GM19025 (cell line): ENCODE measurements at regions not wholly inside any gene's neighbourhood (a gene's known extent, or its start where the extent isn't known, plus 50 kb on each side); places are given as distances from the start of the nearest gene placed in this dataset.
"Not testable (repeated sequence)": the region's sequence is repeated elsewhere in the genome, so short reads cannot be mapped to it uniquely, and the experiment has no call there.

Experiments used
- ATAC-seq: cut with Tn5 transposase; IDR thresholded peaks from one replicate; pipeline ENCODE4 v1.9.1; 2021; ENCODE audit warnings: mild to moderate bottlenecking, low read depth, moderate library complexity; ENCODE audit not compliant: unreplicated experiment

- no peak for ATAC-seq
Observed at GRCh38 chr7:67655168-67655567, 658.5 kb downstream of the TYW1 start.

DNA sequence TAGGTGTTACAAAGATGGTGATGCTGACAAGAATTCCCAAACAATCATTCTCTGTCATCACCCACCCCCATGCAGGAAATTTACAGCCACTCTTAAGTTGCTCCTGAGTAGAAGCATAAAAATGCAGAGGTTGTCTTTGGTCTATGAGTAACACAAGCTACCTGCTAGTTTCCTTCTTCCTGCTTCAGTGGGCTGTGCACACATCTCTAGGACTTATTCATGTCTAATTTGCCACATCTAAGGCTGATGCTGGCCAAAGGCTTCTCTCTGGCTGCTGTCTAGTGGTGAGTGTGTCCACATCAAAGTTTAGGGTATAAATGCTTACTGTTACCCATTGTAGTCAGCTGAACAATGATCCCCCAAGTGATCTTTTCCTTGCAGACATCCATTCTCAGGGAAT, 662.5 kb downstream of the TYW1 start:
- no peak for ATAC-seq

- no peak for ATAC-seq
Observed at GRCh38 chr7:67662804-67663203, 666.2 kb downstream of the TYW1 start.

GRCh38 chr7:67663644-67664043, 667.0 kb downstream of the TYW1 start:
- ATAC-seq, result no peak

GRCh38 chr7:67666359-67666758, 669.7 kb downstream of the TYW1 start:
- ATAC-seq, result not testable (repeated sequence)

GRCh38 chr7:67671006-67671548, 674.4 kb downstream of the TYW1 start:
- ATAC-seq, result no peak

- no peak for ATAC-seq
Observed at GRCh38 chr7:67673861-67674260, 677.2 kb downstream of the TYW1 start.

GRCh38 chr7:67674862-67675261, 678.2 kb downstream of the TYW1 start:
- ATAC-seq, result not testable (repeated sequence)

GRCh38 chr7:67675971-67676370, 679.3 kb downstream of the TYW1 start:
- no peak for ATAC-seq

- ATAC-seq, result no peak
Observed at GRCh38 chr7:67678419-67678818, 681.8 kb downstream of the TYW1 start.

GRCh38 chr7:67683628-67684027, 687.0 kb downstream of the TYW1 start:
- no peak for ATAC-seq

GRCh38 chr7:67690700-67691099, 694.1 kb downstream of the TYW1 start:
- no peak for ATAC-seq

DNA sequence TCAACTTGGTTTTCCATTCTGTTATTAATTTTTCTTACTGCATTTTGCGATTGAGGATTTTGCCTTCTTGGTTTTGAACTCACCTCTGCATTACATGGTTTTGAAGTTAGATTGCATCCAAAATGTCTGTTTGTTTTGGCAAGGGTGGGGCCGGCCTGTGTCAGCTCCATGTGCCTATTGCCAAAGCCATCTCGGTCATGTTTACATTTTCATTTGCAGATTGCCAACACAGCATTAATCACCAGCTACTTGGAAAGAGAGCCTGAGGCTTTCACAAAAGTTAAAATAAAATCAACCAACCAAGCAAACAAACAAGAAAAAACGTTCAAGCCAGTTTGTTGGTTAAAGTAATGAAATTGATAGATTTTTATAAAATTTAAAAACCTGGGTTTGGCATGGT, 695.8 kb downstream of the TYW1 start:
- ATAC-seq, result no peak

- ATAC-seq, result no peak
Observed at GRCh38 chr7:67696124-67696523, 699.5 kb downstream of the TYW1 start.

DNA sequence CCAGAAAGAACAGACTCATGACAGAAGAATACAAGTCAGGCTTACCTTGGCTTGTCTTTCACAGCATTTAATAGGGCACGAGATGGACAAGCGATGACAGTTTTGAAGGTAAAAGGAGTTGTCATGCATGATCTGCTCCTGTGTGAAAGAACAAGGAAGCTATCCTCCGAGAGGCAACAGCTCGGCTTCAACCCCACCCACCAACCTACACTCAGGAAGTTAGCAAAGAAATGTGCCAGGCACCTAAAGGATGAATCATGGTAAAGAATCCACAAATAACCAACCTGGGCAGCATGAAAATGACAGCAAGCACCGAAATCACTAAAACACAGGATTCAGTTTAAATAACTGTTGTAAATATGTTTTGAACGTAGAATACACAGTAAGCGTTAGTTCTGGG, 700.2 kb downstream of the TYW1 start:
- no peak for ATAC-seq

- ATAC-seq, result no peak
Observed at GRCh38 chr7:67698354-67698753, 701.7 kb downstream of the TYW1 start.

DNA sequence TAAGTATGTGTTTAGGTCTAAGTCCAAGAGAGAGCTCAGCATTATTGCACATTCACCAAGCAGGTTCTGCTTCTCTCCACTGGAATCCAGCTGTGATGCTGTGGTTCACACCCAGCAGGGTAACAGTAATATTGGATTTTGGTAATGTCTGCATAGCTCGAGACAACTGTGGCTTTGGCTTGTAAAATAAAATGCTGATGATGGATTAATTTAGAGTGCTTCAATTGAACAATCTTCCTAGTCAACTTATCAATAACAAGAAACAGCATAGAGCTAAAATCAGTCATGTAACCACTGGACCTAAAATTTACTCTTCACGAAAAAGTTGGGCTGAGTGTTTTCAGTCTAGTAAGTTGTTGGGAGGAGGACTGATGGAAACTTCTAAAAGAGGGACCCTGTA, 709.2 kb downstream of the TYW1 start:
- no peak for ATAC-seq

- no peak for ATAC-seq
Observed at GRCh38 chr7:67711706-67712105, 715.1 kb downstream of the TYW1 start.

DNA sequence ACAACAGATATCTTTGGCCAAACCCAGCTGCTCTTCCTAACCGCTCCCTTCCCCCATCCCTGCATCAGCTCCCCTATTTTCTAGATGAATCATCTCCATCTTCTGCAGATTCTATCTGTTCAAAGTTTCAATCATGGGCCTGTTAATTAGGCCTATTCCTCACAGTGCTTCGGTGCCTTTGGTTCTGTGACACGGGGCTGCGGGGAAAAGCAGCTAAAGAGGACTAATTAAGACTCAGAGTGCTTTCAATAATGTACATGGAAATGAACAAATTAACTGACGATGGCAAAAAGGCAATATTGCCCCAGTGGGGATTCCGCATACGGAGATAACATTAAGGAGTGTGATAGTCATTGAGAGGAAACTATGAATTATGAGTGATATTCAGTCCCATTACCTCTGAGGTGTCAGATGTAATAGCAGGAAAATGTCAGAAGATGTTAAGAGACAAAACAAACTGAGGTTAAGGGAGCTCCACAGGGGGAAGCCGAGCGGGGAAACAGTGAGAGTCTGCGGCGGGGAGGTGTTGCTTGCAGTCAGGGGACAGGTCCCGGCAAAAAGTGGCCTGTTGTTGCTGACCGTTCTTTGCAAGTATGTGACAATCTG, 716.9 kb downstream of the TYW1 start:
- ATAC-seq, result no peak

- ATAC-seq, result no peak
Observed at GRCh38 chr7:67716729-67717128, 720.1 kb downstream of the TYW1 start.

DNA sequence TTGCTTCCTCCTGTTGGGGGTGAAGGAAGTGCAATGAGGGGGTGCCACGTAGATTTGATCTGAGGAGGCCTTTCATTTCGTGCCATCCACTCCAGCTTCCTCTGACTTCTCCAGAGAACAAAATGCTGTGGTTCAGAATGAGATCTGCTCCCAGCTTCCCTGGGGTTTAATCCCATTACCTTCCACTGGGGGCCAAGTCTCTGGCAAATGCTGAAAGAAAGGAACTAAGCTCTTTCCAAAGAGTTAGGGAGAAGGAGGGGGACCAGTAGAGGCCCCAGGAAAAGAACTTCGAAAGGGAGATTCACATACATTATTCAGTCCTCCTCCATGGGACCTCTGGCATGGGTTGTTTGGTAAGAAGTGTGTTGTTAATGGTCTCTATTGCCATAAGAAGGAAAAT, 727.0 kb downstream of the TYW1 start:
- no peak for ATAC-seq

DNA sequence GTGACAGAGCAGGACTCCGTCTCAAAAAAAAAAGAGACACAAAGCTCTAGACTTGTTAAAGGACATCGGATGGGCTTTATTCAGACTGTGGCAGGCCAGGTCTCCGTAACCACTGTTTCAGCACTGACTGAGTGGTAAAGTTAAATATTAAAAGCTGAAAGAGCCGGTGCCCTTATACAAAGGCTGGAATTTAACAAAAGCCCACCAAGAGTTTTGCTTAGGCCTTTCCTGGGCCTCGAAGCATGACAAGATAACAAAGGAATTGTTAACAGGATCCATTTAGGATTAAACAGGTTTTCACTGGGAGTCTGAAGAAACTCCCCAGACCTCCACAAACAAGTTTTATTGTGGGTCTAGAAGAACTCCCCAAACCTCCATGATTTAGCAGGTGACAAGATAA, 727.8 kb downstream of the TYW1 start:
- ATAC-seq, result no peak

DNA sequence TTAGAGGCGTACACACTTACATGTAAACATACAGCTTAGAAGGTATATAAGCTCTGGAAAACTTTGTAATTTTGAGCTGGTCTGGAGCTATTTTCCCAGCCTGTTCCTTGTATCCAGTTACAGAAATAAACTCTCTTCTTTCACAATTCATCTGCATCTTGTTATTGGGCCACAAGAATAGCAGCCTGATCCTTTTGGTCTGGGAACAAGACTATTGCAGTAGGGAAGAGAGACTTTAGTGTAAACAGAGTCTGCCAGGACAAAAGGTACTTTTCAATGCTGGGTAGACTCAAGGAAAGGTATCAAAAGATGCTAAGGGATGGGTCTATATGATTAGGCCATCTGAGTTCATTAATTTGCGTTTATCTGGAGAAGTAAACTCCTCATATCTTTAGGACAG, 728.3 kb downstream of the TYW1 start:
- ATAC-seq, result no peak
